Fibroblast of lung (primary cell): ENCODE measurements at regions not wholly inside any gene's neighbourhood (a gene's known extent, or its start where the extent isn't known, plus 50 kb on each side); places are given as distances from the start of the nearest gene placed in this dataset.

Source experiments
- DNase-seq, 2 donors: peaks; one replicate each; pipeline versions ENCODE4 v3.0.0 to v3.0.0-alpha.2; 2010; ENCODE audit warnings: low read depth in 2 of 2
- H2AFZ ChIP-seq: 2 replicates; pipeline ENCODE4 v1.5.1; 2012; ENCODE audit warnings: low read length, control low read depth, inconsistent platforms
- H3K27ac ChIP-seq: 2 replicates; pipeline ENCODE4 v1.5.1; 2011; ENCODE audit warnings: low read length, control low read depth; ENCODE audit not compliant: insufficient read depth
- H3K27me3 ChIP-seq: 2 replicates; pipeline ENCODE4 v1.5.1; 2011; ENCODE audit warnings: mild to moderate bottlenecking, low read length; ENCODE audit not compliant: control insufficient read depth, insufficient read depth
- H3K36me3 ChIP-seq: 2 replicates; pipeline ENCODE4 v1.5.1; 2011; ENCODE audit warnings: low read length; ENCODE audit not compliant: control insufficient read depth, insufficient read depth
- H3K4me1 ChIP-seq: 2 replicates; pipeline ENCODE4 v1.5.1; 2011; ENCODE audit warnings: low read length; ENCODE audit not compliant: control insufficient read depth, insufficient read depth; ENCODE audit errors: extremely low read depth
- H3K4me2 ChIP-seq: 2 replicates; pipeline ENCODE4 v1.5.1; 2011; ENCODE audit warnings: low read length, control low read depth; ENCODE audit not compliant: insufficient read depth; ENCODE audit errors: extremely low read depth
- H3K4me3 ChIP-seq, 4 experiments: fragments of 200-600 bp in 1 of 4; sonication (generic) in 1 of 4; replicated peaks in 1 of 4; 2 replicates each; pipeline ENCODE4 v1.5.1; 2011 to 2016; ENCODE audit warnings: low read length in 4 of 4, low read depth in 3 of 4, mild to moderate bottlenecking in 3 of 4, control low read depth in 2 of 4, inconsistent platforms in 1 of 4, mixed read lengths in 1 of 4; ENCODE audit not compliant: insufficient read depth in 1 of 4; ENCODE audit errors: control extremely low read depth in 1 of 4
- H3K79me2 ChIP-seq: 2 replicates; pipeline ENCODE4 v1.5.1; 2012; ENCODE audit warnings: mild to moderate bottlenecking, low read length, inconsistent platforms; ENCODE audit not compliant: control insufficient read depth, insufficient read depth
- H3K9ac ChIP-seq: 2 replicates; pipeline ENCODE4 v1.5.1; 2011; ENCODE audit warnings: mild to moderate bottlenecking, low read length, control low read depth; ENCODE audit not compliant: insufficient read depth
- H3K9me3 ChIP-seq: 2 replicates; pipeline ENCODE4 v1.5.1; 2012; ENCODE audit warnings: low read depth, low read length; ENCODE audit not compliant: control insufficient read depth, insufficient read depth
- H4K20me1 ChIP-seq: 2 replicates; pipeline ENCODE4 v1.5.1; 2011; ENCODE audit warnings: low read length; ENCODE audit not compliant: control insufficient read depth, insufficient read depth; ENCODE audit errors: extremely low read depth
- CTCF ChIP-seq, 2 donors: IDR thresholded peaks in 1 of 2; conservative IDR thresholded peaks in 1 of 2; 1 replicate in 1 of 2; 2 replicates in 1 of 2; pipeline ENCODE4 v1.5.1; 2011 to 2012; ENCODE audit warnings: low read length in 2 of 2, control low read depth in 1 of 2, inconsistent platforms in 1 of 2, low read depth in 1 of 2, mild to moderate bottlenecking in 1 of 2
- EZH2 ChIP-seq: IDR thresholded peaks from 2 replicates; pipeline ENCODE4 v1.5.1; 2012; ENCODE audit warnings: low read length, control low read depth, mild to moderate bottlenecking; ENCODE audit errors: missing control alignments

GRCh38 chr5:118236108-118236849 lies 752.1 kb downstream of the DTWD2 start:
- H2AFZ ChIP-seq, result no peak overlapping the region

GRCh38 chr5:118233606-118234005 lies 754.7 kb downstream of the DTWD2 start:
- TF ChIP-seq EZH2 (no peak), CTCF (conservative IDR thresholded peaks at IDR 0.05 in 1 of 2, IDR thresholded peaks at IDR 0.05 in 1 of 2; ENCODE audit: low read depth in 1 of 2, low read length in 2 of 2) (no peak)
- no peaks in the 10 kb centered on the region for H4K20me1 ChIP-seq
- H3K4me1 ChIP-seq, result no peaks in the 10 kb centered on the region
- H2AFZ ChIP-seq, result no peak overlapping the region
- no peak overlapping the region for H3K27ac ChIP-seq
- no peak overlapping the region for H3K4me2 ChIP-seq
- H3K9me3 ChIP-seq, result no peaks in the 10 kb centered on the region
- no peaks in the 10 kb centered on the region for H3K36me3 ChIP-seq
- H3K27me3 ChIP-seq, result no peaks in the 10 kb centered on the region
- peak; percentile 6 to 61 for DNase-seq
- H3K79me2 ChIP-seq, result no peaks in the 10 kb centered on the region
- H3K4me3 ChIP-seq, result no peak overlapping the region
- H3K9ac ChIP-seq, result no peak overlapping the region

More at GRCh38 chr5:118236108-118236849, 752.1 kb downstream of the DTWD2 start:
- H3K4me2 ChIP-seq, result no peak overlapping the region
- no peaks in the 10 kb centered on the region for H3K36me3 ChIP-seq
- TF ChIP-seq CTCF (conservative IDR thresholded peaks at IDR 0.05 in 1 of 2, IDR thresholded peaks at IDR 0.05 in 1 of 2; ENCODE audit: low read depth in 1 of 2, low read length in 2 of 2) (no peak), EZH2 (no peak)
- no peaks in the 10 kb centered on the region for H3K9me3 ChIP-seq
- H3K9ac ChIP-seq, result no peak overlapping the region
- H4K20me1 ChIP-seq, result no peaks in the 10 kb centered on the region
- DNase-seq, result no peak
- H3K27me3 ChIP-seq, result no peaks in the 10 kb centered on the region
- H3K4me3 ChIP-seq, result no peak overlapping the region
- no peaks in the 10 kb centered on the region for H3K4me1 ChIP-seq
- no peaks in the 10 kb centered on the region for H3K79me2 ChIP-seq
- H3K27ac ChIP-seq, result no peak overlapping the region

GRCh38 chr5:118228489-118228888 lies 759.9 kb downstream of the DTWD2 start:
- DNase-seq, result peak in 1 of 2 donors; percentile 1
- H3K9me3 ChIP-seq, result no peaks in the 10 kb centered on the region

More at GRCh38 chr5:118228489-118228888, 759.9 kb downstream of the DTWD2 start:
- Histone ChIP-seq H2AFZ (no peak overlapping the region), H4K20me1 (no peaks in the 10 kb centered on the region), H3K9ac (no peak overlapping the region), H3K79me2 (no peaks in the 10 kb centered on the region), H3K27me3 (no peaks in the 10 kb centered on the region), H3K4me1 (no peaks in the 10 kb centered on the region), H3K36me3 (no peaks in the 10 kb centered on the region), H3K4me3 (no peak overlapping the region), H3K4me2 (no peak overlapping the region), H3K27ac (no peak overlapping the region)
- no peak for TF ChIP-seq EZH2
- no peak for TF ChIP-seq CTCF (conservative IDR thresholded peaks at IDR 0.05 in 1 of 2, IDR thresholded peaks at IDR 0.05 in 1 of 2; ENCODE audit: low read depth in 1 of 2, low read length in 2 of 2)
